Gastrocnemius medialis (tissue), 4 donors: ENCODE measurements at regions not wholly inside any gene's neighbourhood (a gene's known extent, or its start where the extent isn't known, plus 50 kb on each side); places are given as distances from the start of the nearest gene placed in this dataset.

Experiments used
- ATAC-seq, 2 donors: fragments of 150-250 bp; one replicate each; pipeline ENCODE4 v1.9.1; 2016
- DNase-seq, 2 donors: peaks; one replicate each; pipeline ENCODE4 v3.0.0-alpha.2; 2019
- H3K27ac ChIP-seq, 4 donors: fragments of 200-600 bp; sonication (generic); 1 replicate in 1 of 4; 2 replicates in 3 of 4; pipeline ENCODE4 v1.5.1; 2016 to 2018; ENCODE audit warnings: mild to moderate bottlenecking in 2 of 4, moderate library complexity in 1 of 4
- H3K27me3 ChIP-seq, 3 donors: fragments of 200-600 bp; sonication (generic) in 2 of 3; 1 replicate in 1 of 3; 2 replicates in 2 of 3; pipeline versions ENCODE4 v1.5.1 to v1.6.0; 2016 to 2019; ENCODE audit warnings: mild to moderate bottlenecking in 1 of 3, moderate library complexity in 1 of 3
- H3K36me3 ChIP-seq, 2 donors: fragments of 200-600 bp; sonication (generic) in 1 of 2; one replicate each; pipeline ENCODE4 v1.5.1; 2017 to 2018
- H3K4me1 ChIP-seq, 2 donors: fragments of 200-600 bp; sonication (generic) in 1 of 2; one replicate each; pipeline ENCODE4 v1.5.1; 2016 to 2017; ENCODE audit warnings: mild to moderate bottlenecking in 2 of 2
- H3K4me3 ChIP-seq, 4 donors: fragments of 200-600 bp; sonication (generic) in 3 of 4; 1 replicate in 1 of 4; 2 replicates in 3 of 4; pipeline ENCODE4 v1.5.1; 2016 to 2019; ENCODE audit warnings: mild to moderate bottlenecking in 2 of 4
- H3K9me3 ChIP-seq, 3 donors: fragments of 200-600 bp; sonication (generic) in 2 of 3; 1 replicate in 1 of 3; 2 replicates in 2 of 3; pipeline ENCODE4 v1.5.1; 2016 to 2019
- POLR2A ChIP-seq, 2 donors: fragments of 450-650 bp; IDR thresholded peaks; one replicate each; pipeline ENCODE4 v1.6.1; 2017; ENCODE audit warnings: antibody characterized with exemption in 2 of 2, mild to moderate bottlenecking in 2 of 2, moderate library complexity in 2 of 2
- in situ Hi-C, 4 donors: fragments of 200-750 bp; cut with MboI; loops; one replicate each; pipeline versions ENCODE4 v1.15.0 to v1.8.0; 2017; ENCODE audit warnings: low sequenced_read_pairs in 4 of 4
- intact Hi-C: fragments of 100-400 bp; cut with DNase I; formaldehyde crosslinking; loops from one replicate; pipeline ENCODE4 v1.15.1; 2023; ENCODE audit warnings: low total_unique reads
- TF ChIP-seq, protein P1 (sequence below), 5 experiments: fragments of 450-650 bp in 3 of 5; fragments of 200-600 bp in 2 of 5; sonication (generic) in 2 of 5; IDR thresholded peaks in 4 of 5; conservative IDR thresholded peaks in 1 of 5; 1 replicate in 4 of 5; 2 replicates in 1 of 5; pipeline ENCODE4 v1.5.1; 2016 to 2019; ENCODE audit warnings: antibody characterized with exemption in 5 of 5, mild to moderate bottlenecking in 3 of 5, moderate library complexity in 3 of 5

DNA sequence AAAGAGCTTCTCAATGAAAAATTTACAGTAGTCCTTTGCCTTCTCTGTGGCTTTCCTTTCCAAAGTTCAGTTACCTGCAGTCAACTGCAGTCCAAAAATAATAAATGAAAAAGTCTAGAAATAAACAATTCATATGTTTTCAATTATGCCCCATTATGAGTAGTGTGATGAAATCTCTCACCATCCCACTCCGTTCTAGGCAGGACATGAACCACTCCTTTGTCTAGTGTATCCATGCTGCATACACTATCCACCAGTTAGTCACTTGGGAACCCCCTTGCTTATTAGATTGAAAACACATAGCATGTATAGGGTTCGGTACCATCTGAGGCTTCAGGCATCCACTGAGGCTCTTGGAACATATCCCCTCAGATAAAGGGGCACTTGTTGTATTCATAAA lies 80.6 kb upstream of the EYA4 start:
- Histone ChIP-seq H3K9me3 (no peaks in the 10 kb centered on the region), H3K4me3 (no peak overlapping the region), H3K4me1 (no peaks in the 10 kb centered on the region), H3K27me3 (no peaks in the 10 kb centered on the region), H3K36me3 (no peaks in the 10 kb centered on the region), H3K27ac (no peak overlapping the region)
- no peak for ATAC-seq
- intact Hi-C loops (no loop called here), in situ Hi-C loops (loop anchor here in 1 of 4 donors (25.0 kb wide), 1 partner anchor 198 kb away; no protein-coding TSS in a partner anchor)
- DNase-seq, result no peak
- TF ChIP-seq POLR2A (IDR thresholded peaks at IDR 0.05), result no peak
- TF ChIP-seq, protein P1, sequence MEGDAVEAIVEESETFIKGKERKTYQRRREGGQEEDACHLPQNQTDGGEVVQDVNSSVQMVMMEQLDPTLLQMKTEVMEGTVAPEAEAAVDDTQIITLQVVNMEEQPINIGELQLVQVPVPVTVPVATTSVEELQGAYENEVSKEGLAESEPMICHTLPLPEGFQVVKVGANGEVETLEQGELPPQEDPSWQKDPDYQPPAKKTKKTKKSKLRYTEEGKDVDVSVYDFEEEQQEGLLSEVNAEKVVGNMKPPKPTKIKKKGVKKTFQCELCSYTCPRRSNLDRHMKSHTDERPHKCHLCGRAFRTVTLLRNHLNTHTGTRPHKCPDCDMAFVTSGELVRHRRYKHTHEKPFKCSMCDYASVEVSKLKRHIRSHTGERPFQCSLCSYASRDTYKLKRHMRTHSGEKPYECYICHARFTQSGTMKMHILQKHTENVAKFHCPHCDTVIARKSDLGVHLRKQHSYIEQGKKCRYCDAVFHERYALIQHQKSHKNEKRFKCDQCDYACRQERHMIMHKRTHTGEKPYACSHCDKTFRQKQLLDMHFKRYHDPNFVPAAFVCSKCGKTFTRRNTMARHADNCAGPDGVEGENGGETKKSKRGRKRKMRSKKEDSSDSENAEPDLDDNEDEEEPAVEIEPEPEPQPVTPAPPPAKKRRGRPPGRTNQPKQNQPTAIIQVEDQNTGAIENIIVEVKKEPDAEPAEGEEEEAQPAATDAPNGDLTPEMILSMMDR (IDR thresholded peaks at IDR 0.05 in 4 of 5, conservative IDR thresholded peaks at IDR 0.05 in 1 of 5), result no peak

DNA sequence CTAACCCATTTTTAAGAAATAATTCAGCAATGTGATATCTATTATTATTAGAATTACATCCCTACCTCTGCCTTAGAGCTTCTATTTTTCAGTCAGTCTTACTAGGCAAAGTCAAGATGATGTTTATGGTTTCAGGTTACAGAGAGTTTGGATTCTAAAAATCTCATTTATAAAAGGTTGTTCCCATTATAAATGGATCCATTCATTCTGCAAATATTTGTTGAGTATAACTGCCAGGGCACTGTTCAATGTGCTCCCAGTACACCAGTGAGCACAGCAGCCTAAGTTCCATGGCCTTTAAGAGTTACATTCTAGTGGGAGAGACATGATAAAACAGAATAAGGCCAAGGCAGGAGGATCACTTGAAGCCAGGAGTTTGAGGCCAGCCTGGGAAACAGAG lies 75.9 kb upstream of the EYA4 start:
- intact Hi-C loops (no loop called here), in situ Hi-C loops (loop anchor here in 1 of 4 donors (25.0 kb wide), 1 partner anchor 203 kb away; no protein-coding TSS in a partner anchor)
- Histone ChIP-seq H3K27ac (no peak overlapping the region), H3K4me3 (no peak overlapping the region), H3K4me1 (no peaks in the 10 kb centered on the region), H3K36me3 (no peaks in the 10 kb centered on the region), H3K9me3 (no peaks in the 10 kb centered on the region), H3K27me3 (no peaks in the 10 kb centered on the region)
- no peak for DNase-seq
- TF ChIP-seq POLR2A (IDR thresholded peaks at IDR 0.05), result no peak
- TF ChIP-seq, protein P1 (IDR thresholded peaks at IDR 0.05 in 4 of 5, conservative IDR thresholded peaks at IDR 0.05 in 1 of 5), result no peak
- ATAC-seq, result no peak

DNA sequence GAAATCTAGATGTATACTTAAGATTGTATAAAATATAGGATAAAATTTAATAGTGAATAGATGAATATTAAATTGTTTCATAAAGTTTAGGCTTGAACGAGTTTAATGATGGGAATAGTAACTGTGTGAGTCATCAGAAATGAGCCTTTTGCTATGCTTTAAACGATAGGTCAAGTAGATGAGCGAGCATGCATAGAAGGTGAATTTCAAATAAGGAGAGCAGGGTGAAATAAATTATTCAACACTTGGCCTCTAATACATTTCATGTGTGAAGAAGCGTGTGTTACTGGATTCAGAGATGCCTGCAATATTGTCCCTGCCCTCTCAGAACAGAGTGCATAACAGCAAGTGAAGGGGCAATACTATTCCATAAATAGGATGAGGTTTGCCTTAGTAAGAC lies 74.4 kb upstream of the EYA4 start:
- ATAC-seq, result no peak
- in situ Hi-C loops, result loop anchor here in 1 of 4 donors (25.0 kb wide), 1 partner anchor 204 kb away; no protein-coding TSS in a partner anchor
- intact Hi-C loops, result no loop called here

DNA sequence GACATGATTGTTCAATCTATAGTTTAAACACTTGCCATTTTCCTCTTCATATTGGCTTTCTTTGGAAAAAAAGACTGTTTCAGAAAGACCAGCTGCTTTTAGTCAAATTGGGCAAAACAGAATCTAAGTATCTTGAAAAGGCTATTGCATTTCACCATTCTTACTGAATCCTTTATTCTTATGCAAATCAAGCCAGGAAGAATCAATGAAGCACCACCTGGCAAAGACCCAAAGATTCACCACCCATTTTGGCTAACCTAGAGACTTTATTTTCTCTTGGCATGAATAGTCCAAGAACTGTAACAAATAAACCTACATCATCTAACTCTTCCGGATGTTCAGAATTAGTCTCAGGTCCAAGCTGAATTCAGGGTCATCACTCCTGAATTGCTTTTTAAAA lies 71.3 kb upstream of the EYA4 start:
- no peak for DNase-seq
- no peaks in the 10 kb centered on the region for H3K9me3 ChIP-seq
- no peak for ATAC-seq
- peaks cover 5 to 7% of the 10 kb centered on the region in 2 donors for H3K4me1 ChIP-seq
- no peaks in the 10 kb centered on the region for H3K36me3 ChIP-seq
- in situ Hi-C loops, result loop anchor here in 2 of 4 donors (10.0 to 25.0 kb wide), 2 partner anchors 205 to 208 kb away; no protein-coding TSS in a partner anchor
- no peak overlapping the region for H3K4me3 ChIP-seq
- TF ChIP-seq POLR2A (IDR thresholded peaks at IDR 0.05), result no peak
- TF ChIP-seq, protein P1 (IDR thresholded peaks at IDR 0.05 in 4 of 5, conservative IDR thresholded peaks at IDR 0.05 in 1 of 5), result no peak
- no peaks in the 10 kb centered on the region for H3K27me3 ChIP-seq
- intact Hi-C loops, result loop anchor here (5.0 kb wide), 2 partner anchors 38 to 208 kb away; no protein-coding TSS in a partner anchor
- H3K27ac ChIP-seq, result peak overlapping the region in 1 of 4 donors; percentile 60

More for the DNA sequence above, 74.4 kb upstream of the EYA4 start:
- no peaks in the 10 kb centered on the region for H3K9me3 ChIP-seq
- no peak for TF ChIP-seq POLR2A (IDR thresholded peaks at IDR 0.05)
- TF ChIP-seq, protein P1 (IDR thresholded peaks at IDR 0.05 in 4 of 5, conservative IDR thresholded peaks at IDR 0.05 in 1 of 5), result no peak
- no peak overlapping the region for H3K4me3 ChIP-seq
- no peak overlapping the region for H3K27ac ChIP-seq
- H3K4me1 ChIP-seq, result peaks cover 5 to 7% of the 10 kb centered on the region in 2 donors
- DNase-seq, result no peak
- no peaks in the 10 kb centered on the region for H3K27me3 ChIP-seq
- no peaks in the 10 kb centered on the region for H3K36me3 ChIP-seq
